GM21786 (cell line): ENCODE measurements at regions not wholly inside any gene's neighbourhood (a gene's known extent, or its start where the extent isn't known, plus 50 kb on each side); places are given as distances from the start of the nearest gene placed in this dataset.
A peak's percentile ranks its signal among the peaks of the same experiment; 100 is the strongest.

Experiments used
- ATAC-seq: cut with Tn5 transposase; IDR thresholded peaks from one replicate; pipeline ENCODE4 v1.9.1; 2021; ENCODE audit not compliant: unreplicated experiment

DNA sequence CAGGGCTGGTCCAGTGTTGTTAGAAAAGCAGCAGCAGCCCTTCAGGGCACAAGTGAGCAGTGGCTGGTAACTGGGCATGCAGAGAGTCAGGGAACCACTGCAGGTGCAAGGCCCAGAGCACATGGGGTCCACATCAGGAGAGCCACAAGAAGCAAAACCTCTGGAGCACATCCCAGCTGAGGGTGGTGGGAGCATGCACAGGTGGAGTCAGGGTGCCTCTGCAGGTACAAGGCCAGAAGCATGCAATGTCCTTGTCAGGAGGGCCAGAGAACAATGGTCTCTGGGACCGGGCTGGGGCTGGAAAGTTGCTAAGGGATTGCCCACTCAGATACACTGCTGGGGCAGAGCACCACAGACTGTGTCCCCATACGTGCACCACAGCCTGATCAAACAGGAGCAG is 226.1 kb upstream of the UBE2E2 start:
- ATAC-seq: no peak

DNA sequence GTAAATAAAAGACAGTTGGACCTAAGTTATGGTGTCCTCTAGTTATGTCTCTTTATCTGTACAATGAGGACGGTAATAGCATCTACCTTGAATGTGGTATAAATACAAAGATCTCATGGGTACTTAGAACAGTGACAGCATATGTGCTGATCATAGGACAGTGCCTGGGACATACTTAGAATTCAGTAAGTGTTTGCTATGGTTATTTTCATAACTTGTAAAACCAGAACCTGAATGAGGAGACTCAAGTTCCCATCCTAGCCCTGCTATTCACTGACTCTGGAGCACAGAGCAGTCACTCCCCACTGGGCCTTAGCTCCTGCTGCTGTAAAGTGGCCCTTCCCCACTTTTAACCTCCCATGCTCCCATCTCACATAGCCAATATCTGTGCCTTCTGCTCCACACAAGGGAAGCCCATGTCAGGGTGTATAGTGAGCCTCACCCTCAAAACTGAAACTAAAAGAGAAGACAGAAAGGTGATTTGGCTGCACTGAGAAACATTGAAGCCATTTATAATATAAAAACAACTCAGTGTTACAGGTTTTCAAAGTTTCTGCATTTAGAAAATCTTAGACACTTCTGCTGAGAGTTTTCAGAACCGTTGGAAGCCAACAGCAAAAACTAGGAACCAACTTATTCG is 225.4 kb upstream of the UBE2E2 start:
- ATAC-seq: peak; percentile 79

DNA sequence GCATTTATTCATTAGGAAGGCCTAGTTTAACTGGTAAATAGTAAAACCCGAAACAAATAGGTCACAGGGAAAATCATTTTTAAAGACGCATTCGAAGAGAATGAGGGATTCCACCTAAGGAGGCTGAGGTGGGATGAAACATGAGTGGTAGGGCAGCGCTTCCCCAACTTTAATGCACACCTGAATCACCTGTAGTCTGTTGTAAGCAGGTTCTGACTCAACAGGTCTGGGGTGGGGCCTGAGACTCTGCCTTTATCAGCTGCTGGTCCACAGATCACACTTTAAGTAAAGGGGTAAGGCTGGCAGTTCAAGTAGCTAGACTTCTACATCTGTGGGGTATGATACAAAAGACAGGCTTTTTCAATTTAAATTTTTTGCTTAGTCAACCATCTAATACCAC is 223.5 kb upstream of the UBE2E2 start:
- ATAC-seq: no peak

DNA sequence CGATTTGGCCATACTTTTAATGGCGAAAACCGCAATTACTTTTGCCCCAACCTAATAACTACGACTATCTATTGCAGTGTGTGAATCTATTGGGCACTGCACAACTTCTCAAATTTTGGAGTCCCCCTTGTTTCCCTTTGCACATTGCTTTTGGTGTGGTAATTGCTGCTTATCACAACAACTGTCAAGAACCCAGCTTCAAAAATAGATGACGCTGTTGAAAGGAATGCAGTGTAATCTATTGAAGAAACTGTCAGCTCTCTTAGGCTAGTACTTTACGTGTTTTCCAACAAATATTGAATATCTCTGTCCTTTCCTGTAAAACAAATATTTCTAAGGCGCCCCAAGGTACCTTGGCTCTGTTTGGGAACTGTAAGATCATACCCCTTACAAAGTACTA is 222.8 kb upstream of the UBE2E2 start:
- ATAC-seq: no peak

DNA sequence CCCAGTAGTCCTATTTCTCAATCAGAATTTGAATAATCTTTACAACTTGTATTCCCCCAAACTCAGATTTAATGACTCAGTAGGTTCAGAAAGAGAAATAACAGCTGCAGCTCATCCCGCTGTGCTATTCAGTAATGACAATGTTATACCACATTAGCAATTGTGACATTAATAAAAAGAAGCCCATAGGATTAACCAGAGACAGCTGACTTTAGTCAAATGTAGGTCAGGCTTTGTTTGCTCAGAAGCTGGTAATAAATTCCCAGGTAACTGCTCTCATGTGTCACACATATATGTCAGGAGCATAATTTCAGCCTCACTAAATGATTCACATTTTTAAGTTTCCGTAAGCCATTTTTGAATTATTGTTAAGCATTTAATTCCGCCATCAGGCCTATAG is 222.0 kb upstream of the UBE2E2 start:
- no peak for ATAC-seq

DNA sequence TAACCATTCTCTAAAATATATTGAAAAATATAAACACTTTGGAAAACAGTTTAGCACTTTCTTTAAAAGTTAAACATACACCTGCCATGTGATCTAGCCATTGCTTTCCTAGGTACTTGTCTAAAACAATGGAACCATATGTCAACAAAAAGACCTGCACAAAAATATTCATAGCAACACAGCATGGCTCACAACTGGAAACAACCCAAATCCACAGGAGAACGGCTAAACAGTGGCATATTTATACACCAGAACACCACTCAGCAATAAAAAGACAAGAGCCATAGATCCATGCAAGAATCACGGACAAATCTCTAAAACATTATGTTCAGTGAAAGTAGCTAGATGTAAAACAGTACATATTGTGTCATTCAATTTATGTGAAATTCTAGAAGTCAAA is 221.3 kb upstream of the UBE2E2 start:
- no peak for ATAC-seq

DNA sequence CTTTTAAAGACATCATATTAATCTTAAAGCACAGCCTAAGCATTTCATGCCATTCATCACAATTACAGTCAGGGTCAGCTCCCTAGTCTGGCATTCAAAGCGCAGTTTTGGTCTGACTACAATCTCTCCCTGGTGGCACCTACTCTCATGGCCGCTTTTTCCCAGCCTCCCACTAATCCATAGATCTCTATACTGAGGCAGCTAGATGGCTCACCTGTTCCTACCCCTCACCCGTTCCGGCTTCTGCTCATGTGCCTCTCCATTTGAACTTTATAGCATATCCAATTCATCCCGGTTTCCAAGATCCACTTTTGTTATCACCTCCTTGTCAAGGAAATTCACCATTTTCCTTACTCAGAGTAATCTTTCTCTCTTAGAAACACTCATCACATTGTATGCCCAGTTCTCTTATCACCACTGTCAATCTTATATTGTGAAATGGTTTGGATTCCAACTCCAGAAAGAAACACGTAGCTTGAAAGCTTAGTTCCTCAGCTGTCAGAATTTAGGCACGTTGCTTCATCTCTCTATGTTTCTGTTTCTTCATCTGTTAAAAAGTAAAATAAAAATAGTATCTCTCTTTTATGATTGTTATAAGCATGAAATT is 220.0 kb upstream of the UBE2E2 start:
- ATAC-seq: no peak

DNA sequence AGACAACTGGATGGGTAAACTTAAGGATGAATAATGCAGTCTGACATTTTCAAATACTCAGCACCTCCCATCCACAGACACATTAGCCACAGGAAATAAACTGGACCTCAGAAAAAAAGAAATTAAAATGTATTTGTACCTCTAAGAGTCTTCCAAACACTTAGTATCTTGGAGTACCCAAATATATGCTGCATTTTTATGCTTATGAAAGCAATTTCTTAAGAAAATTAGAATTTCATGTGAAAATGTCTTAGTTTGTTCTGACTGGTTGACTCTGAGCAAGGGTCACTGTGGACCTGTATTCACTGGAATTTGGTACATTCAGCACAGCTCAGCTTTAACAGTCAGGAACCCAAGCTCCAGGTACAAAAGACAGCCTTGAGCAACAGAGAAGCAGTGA is 216.2 kb upstream of the UBE2E2 start:
- ATAC-seq: no peak

DNA sequence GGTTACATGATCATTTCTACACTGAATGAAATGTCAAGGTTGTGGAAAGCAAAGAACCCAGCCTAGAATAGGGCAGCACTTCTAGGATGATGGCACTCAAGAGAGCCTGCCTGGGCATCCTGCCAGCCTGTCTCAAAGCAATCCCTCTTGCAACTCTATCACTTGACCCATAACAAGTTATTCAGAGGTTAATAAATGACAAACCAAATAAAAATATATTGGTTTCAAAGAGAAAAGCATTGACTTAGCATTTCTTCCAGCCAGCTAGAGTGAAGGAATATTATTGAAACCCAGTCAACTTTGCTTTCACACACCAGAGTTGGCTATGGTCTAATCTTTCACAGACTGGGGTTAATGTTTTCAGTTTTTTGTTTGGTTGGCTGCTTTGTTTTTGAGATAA is 214.6 kb upstream of the UBE2E2 start:
- ATAC-seq: no peak

DNA sequence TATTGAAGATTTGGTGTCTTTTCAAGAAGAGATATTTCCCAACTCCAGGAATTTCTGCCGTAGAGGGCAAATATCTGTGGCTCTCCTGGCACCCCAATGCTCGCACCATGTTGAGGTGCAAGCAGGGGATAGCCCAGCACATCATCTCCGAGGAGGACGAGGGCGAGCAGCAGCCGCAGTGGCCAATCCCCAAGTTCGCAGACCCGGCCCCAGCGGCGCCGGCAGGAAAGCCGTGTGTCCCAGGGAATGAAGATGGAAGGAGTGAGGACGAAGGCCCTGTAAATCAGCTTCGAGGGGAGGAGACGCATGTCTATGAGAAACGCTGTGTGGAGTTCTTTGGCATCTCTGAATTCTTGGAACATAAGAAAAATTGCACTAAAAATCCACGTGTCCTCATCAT is 213.4 kb upstream of the UBE2E2 start:
- ATAC-seq: no peak

DNA sequence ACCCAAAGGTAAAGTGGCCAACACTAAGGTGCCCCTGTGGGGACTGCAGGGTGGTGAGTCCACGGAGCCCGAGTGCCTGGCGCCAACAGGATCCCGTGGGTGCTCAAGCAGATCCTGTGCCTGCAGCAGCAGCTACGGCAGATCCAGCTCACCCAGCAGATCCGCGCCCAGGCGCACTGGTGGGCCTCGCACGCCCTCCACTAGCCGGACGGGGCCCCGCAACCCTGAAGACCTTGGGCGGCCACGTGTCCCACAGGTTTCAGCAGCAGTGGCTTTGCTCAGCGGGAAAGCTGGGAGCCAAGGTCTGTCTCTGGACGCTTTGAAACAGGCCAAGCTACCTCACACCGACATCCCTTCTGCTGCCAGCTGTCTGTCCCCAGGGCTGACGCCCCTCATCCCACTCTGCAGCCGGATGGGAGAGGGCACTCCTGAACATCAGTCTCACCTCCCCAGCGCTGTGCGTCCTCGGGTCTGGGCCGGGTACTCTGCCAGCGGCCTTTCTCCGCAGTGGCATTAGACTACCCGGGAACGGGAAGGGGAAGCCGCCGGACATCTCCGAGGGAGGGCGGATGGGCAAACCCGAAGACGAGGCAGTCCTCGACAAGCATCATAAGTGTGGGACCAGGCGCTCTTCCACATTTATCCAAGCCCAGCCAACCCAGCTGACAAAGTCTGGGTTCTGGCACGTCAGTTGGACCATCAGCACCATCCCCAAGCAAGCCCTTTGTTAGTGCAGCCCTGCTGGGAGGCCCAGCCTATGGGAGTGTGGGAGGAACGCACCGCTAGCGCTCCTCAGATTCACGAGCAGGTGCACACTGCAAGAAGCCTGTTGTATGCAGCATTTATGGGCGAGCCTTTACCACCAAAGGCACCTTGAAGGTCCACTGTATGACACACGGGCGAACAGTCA is 212.6 kb upstream of the UBE2E2 start:
- no peak for ATAC-seq

DNA sequence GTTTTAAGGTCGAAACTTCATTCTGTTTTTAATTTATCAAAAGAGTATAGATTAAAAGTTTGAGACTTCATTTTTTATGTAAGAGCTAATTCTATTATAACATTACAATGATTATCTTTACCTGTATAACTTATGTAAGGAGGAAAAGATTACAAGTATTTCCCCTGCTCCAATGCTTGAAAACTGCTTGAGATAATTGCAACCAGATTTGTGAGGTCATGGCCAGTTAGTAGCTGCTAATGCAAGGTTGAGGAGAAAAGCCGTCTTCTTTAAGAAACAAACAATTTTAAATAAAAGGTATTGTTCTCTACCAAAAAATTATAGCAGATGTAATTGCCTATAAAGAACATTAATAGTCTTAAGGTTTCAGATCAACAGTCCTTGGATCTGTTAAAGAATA is 208.3 kb upstream of the UBE2E2 start:
- no peak for ATAC-seq

DNA sequence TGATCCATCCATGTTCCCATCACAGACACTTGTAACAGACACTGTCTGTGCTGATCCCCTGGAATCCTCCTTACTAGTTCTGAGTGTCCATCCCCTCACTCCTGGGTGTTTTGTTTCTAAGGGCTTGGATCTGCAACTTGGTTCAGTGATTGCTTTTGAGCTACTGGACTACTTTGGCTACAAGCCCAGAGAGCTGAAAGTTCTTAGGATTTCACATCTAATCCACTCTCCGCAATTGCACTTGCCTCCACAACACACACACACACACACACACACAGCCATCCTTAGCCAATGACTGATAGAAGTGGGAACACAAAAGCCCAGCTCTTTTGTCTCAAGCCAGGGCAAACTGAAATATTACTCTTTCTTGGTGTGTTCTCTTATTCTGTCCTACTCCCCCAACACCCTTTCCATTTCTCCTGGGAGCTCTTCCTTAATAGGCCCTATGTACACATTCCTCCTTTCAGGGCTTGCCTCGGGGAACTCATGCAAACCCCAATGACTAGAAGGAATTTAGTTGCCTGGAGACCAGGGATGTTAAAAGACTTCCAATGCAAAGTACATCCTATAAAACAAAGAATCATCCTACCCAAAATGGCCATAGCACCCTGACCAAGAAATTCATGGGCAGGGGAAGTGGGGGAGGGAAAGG is 206.1 kb upstream of the UBE2E2 start:
- ATAC-seq: no peak

DNA sequence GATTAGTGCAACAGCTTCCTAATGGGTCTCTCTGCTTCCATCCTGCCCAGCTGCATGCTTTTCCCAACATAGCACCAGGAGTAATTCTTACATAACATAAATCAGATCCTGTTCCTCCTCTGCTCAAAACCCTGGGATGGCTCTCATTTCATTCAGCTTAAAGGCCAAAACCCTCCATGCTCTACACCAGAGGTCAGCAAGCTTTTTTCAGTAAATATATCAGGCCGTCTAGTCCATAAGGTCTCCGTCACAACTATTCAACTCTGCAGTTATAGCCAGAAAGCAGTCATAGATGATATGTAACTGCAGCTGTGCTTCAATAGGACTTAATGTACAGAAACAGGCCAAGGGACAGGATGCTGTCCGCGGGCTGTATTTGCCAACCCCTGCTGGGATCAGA is 202.8 kb upstream of the UBE2E2 start:
- no peak for ATAC-seq

DNA sequence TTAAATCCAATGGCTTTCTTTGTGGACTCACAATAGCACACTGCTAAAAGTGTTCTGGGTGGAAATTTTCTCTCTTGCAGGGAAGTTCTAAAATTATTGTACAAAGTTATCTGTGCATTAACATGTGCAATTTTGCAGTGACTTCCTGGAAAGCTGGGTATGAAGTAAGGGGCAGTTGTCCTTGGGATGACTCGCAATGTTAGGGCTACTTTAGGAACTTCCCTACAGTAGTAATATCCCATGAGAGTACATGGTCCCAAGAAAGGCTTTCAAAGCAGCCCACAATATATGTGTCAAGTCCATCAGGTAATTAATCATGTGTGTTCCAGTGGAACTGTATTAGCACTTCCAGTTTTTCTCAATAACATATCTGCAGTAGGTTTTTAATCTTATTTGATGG is 201.0 kb upstream of the UBE2E2 start:
- no peak for ATAC-seq

DNA sequence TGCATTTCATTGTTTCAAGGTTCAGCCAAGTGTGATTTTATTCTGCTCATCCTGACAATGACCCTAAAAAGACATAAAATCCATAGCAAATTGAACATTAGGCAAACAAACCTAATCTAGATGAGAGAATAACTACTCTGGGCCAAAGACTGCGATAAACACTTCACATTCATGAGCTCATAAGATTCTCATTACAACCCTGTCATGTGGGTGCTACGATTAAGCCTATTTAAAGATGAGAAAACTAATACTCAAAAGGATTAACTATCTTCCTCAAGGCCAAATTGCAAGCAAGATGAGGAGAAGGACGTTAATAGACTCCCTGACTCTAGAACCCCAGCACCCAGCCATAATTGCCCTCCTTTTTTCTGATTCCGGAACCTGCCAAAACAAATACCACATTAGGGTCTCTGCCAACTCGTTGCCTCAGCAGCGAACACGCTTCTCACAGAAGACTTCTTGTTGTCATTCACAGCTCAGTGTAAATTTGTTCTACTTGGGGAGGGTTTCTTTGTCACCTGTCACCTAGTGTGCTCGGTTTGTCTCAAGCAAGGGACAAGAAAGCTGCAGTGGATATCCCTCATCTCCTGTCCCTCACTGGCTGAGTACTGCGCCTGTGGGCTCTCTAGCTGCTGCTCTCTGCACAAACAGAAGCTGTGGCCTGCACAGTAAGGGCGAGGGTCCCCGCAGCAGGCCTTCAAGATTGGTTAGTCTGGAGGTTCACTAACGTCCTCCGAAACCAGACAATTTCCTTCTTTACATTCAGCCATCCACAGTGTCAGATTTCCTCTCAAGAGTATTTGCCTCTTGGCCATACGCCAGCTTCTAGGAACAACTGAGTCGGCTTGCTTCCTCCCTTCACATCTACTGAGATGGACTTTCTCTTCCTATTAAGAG is 200.0 kb upstream of the UBE2E2 start:
- ATAC-seq: no peak

DNA sequence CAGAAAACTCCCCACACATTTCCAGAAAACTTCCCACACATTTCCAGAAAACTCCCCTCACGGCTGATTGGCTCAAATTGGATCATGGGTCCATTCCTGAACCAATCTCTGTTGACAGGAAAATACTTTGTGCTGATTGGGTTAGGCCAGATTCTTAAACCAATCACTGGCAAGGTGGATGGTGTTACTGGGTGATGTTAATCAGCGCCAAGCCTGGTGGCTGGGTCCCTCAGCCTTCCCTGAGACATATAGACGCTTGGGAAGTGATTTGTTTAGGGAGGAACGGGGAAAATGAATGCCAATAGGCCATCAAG is 199.4 kb upstream of the UBE2E2 start:
- ATAC-seq: no peak

DNA sequence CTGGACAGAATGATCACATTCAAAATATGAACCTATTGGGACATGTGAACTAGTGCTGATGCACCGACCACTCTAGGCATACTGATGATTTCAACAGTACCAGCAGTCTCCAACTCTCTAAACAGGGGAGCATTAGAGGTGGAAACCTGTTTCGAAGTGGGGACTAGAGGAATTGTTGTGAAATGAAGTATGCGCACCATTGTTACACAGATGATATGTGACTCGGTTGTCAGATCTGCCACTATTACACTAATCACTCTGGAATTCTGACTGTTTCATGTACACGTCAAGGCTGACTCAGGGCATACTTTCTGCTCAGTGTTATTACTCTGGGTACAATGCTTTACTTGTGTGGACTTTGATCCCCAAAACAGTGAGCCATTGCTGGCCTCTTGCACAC is 198.2 kb upstream of the UBE2E2 start:
- no peak for ATAC-seq

DNA sequence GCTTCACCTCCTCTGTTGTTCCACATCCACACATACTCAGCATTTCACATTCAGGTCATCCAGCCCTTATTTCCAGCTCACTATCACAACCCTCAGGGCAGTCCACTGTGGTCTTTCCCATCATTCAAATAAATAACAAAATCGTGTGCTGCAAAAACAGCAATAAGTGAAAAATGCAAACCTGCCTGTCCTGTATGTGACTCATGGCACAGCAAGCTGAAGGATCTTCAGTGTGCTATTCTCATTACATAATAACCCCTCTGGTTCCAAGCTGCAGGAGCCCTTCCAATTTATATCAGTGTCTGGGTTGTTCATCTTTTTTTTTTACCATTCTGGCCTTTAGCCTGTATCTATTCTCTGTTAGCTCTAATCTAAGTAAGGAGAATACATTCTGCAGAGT is 185.3 kb upstream of the UBE2E2 start:
- no peak for ATAC-seq

DNA sequence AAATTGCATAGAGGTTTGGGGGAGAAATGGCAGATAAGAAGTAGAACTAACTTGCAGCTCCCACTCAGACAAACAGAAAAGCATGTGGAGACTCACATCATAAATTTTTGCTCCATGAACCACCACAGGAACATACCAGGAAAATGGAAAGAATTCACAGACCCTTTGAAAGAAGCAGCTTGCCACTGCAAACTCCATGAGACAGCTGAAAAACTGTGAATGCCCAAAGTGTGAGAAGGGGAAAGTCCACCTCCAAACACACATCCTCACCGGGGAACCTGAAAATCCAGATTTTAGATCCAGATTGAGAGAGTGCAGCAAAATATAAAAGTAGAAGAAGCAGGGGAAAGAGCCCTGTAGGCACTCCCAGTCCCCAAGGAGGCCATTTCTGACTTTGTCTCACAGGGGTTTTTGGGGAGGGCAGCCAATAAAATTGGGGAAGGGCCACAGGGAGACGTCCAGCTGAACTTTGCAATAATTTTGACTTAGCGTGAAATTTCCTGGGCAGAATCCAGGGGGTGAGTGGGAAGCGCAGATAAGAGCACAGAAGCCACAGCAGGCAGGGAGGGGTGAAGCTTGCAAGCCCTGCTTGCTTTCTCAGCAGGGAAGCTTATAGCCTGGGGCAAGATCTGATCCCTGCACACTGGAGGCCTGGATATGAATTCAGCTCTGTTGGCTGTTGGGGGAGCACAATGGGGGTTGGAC is 183.4 kb upstream of the UBE2E2 start:
- ATAC-seq: no peak
